GM12878 (cell line): ENCODE measurements at regions not wholly inside any gene's neighbourhood (a gene's known extent, or its start where the extent isn't known, plus 50 kb on each side); places are given as distances from the start of the nearest gene placed in this dataset.

Experiments used
- CEBPZ ChIP-seq: fragments of 150-350 bp; IDR thresholded peaks from 2 replicates; pipeline ENCODE4 v1.6.1; 2016; ENCODE audit warnings: low read depth, low read length
- ESRRA ChIP-seq: IDR thresholded peaks from 2 replicates; pipeline ENCODE4 v1.6.1; 2012; ENCODE audit warnings: mild to moderate bottlenecking, low read length, improper control_type of control experiment
- HSF1 ChIP-seq: fragments of 150-350 bp; IDR thresholded peaks from 2 replicates; pipeline ENCODE4 v1.6.1; 2014; ENCODE audit warnings: mild to moderate bottlenecking, low read depth, low read length
- MYB ChIP-seq: fragments of 150-350 bp; IDR thresholded peaks from 2 replicates; pipeline ENCODE4 v1.6.1; 2014; ENCODE audit warnings: mild to moderate bottlenecking, low read depth, low read length, borderline replicate concordance
- NR2F1 ChIP-seq: fragments of 450-650 bp; conservative IDR thresholded peaks from 2 replicates; pipeline ENCODE4 v1.6.1; 2017; ENCODE audit warnings: mild to moderate bottlenecking
- STAT1 ChIP-seq: fragments of 450-650 bp; conservative IDR thresholded peaks from 2 replicates; pipeline ENCODE4 v1.6.1; 2014; ENCODE audit warnings: antibody characterized with exemption, mild to moderate bottlenecking
- STAT3 ChIP-seq: IDR thresholded peaks from 2 replicates; pipeline ENCODE4 v1.6.1; 2011; ENCODE audit warnings: low read depth, low read length, improper control_type of control experiment
- YBX1 ChIP-seq: fragments of 450-650 bp; IDR thresholded peaks from 2 replicates; pipeline ENCODE4 v1.6.1; 2016; ENCODE audit warnings: antibody characterized with exemption
- YY1 ChIP-seq: IDR thresholded peaks from 2 replicates; pipeline ENCODE4 v1.6.1; 2011; ENCODE audit warnings: low read depth, mild to moderate bottlenecking, low read length
- ZBTB33 ChIP-seq: fragments of 450-650 bp; IDR thresholded peaks from 2 replicates; pipeline ENCODE4 v1.6.1; 2017; ENCODE audit warnings: mild to moderate bottlenecking
- TF ChIP-seq, protein P1 (sequence below): fragments of 450-650 bp; formaldehyde crosslinking; IDR thresholded peaks from 2 replicates; pipeline ENCODE4 v1.4.0; 2020; ENCODE audit warnings: mild to moderate bottlenecking, moderate library complexity

DNA sequence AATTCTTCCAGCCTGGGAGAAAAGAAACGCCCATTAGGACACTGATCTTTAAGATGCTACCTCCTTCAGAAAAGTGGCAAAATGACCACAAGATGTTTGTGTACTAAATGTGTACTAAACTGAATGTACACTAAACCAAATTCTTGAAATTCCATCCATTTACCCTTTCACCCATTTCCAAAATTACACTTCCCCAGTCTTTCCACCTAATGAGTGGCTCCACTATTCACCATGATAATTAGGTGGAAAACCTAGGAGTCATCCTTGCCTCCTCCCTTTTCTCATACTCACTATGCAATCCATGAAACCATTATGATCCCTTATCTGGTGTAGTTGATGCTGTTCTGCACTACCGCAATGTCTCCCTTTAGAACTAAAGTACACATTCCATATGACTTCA, 452.1 kb upstream of the THBS1 start (continued):
- TF ChIP-seq CEBPZ (no peak), HSF1 (no peak), MYB (no peak), YBX1 (no peak), NR2F1 (no peak), STAT3 (no peak), STAT1 (no peak), YY1 (no peak), ZBTB33 (no peak), ESRRA (no peak)
- TF ChIP-seq, protein P1, sequence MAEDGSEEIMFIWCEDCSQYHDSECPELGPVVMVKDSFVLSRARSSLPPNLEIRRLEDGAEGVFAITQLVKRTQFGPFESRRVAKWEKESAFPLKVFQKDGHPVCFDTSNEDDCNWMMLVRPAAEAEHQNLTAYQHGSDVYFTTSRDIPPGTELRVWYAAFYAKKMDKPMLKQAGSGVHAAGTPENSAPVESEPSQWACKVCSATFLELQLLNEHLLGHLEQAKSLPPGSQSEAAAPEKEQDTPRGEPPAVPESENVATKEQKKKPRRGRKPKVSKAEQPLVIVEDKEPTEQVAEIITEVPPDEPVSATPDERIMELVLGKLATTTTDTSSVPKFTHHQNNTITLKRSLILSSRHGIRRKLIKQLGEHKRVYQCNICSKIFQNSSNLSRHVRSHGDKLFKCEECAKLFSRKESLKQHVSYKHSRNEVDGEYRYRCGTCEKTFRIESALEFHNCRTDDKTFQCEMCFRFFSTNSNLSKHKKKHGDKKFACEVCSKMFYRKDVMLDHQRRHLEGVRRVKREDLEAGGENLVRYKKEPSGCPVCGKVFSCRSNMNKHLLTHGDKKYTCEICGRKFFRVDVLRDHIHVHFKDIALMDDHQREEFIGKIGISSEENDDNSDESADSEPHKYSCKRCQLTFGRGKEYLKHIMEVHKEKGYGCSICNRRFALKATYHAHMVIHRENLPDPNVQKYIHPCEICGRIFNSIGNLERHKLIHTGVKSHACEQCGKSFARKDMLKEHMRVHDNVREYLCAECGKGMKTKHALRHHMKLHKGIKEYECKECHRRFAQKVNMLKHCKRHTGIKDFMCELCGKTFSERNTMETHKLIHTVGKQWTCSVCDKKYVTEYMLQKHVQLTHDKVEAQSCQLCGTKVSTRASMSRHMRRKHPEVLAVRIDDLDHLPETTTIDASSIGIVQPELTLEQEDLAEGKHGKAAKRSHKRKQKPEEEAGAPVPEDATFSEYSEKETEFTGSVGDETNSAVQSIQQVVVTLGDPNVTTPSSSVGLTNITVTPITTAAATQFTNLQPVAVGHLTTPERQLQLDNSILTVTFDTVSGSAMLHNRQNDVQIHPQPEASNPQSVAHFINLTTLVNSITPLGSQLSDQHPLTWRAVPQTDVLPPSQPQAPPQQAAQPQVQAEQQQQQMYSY (CRISPR knock-in tag) = no peak
- TF ChIP-seq, all 136 proteins: peak for 0
